Uterus (tissue), 2 donors: ENCODE measurements at regions not wholly inside any gene's neighbourhood (a gene's known extent, or its start where the extent isn't known, plus 50 kb on each side); places are given as distances from the start of the nearest gene placed in this dataset.

Experiments used
- POLR2A ChIP-seq, 2 donors: fragments of 450-650 bp; IDR thresholded peaks; one replicate each; pipeline ENCODE4 v1.6.1; 2016; ENCODE audit warnings: antibody characterized with exemption in 2 of 2, mild to moderate bottlenecking in 1 of 2, moderate library complexity in 1 of 2
- TF ChIP-seq, protein P1 (sequence below), 4 experiments: fragments of 200-600 bp in 2 of 4; fragments of 450-650 bp in 2 of 4; sonication (generic) in 2 of 4; IDR thresholded peaks; one replicate each; pipeline ENCODE4 v1.5.1; 2016 to 2019; ENCODE audit warnings: antibody characterized with exemption in 4 of 4, mild to moderate bottlenecking in 2 of 4, moderate library complexity in 1 of 4

DNA sequence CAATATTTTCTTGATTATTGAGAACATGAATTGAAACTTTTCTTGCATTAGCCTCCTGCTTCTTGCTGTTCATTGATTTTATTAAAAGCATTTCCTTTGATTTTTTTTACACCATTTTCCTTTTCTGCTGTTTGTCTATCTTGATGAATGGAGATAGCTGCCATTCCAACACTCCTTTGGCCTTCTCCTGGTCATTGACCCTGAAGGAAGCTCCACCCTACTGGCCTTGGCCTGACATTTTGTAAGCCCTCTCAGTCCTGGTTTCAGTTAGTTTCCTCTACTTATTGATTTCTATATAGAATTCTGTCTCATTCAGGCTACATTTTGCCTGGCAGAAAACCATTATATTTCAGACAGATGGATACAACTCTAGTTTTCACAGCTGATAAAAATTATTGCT is 115.1 kb upstream of the DMRTA1 start:
- TF ChIP-seq, protein P1, sequence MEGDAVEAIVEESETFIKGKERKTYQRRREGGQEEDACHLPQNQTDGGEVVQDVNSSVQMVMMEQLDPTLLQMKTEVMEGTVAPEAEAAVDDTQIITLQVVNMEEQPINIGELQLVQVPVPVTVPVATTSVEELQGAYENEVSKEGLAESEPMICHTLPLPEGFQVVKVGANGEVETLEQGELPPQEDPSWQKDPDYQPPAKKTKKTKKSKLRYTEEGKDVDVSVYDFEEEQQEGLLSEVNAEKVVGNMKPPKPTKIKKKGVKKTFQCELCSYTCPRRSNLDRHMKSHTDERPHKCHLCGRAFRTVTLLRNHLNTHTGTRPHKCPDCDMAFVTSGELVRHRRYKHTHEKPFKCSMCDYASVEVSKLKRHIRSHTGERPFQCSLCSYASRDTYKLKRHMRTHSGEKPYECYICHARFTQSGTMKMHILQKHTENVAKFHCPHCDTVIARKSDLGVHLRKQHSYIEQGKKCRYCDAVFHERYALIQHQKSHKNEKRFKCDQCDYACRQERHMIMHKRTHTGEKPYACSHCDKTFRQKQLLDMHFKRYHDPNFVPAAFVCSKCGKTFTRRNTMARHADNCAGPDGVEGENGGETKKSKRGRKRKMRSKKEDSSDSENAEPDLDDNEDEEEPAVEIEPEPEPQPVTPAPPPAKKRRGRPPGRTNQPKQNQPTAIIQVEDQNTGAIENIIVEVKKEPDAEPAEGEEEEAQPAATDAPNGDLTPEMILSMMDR (IDR thresholded peaks at IDR 0.05) = no peak
- TF ChIP-seq POLR2A (IDR thresholded peaks at IDR 0.05) = no peak
